ENCODE measurements at regions not wholly inside any gene's neighbourhood (a gene's known extent, or its start where the extent isn't known, plus 50 kb on each side); places are given as distances from the start of the nearest gene placed in this dataset.

GRCh38 chr11:8740129-8740528 is 57.5 kb downstream of the RPL27A start:
- DNase-seq (ENCODE audit: low spot score): no peak

- no peak for DNase-seq (ENCODE audit: low spot score)
Observed at GRCh38 chr11:8744423-8744822, 61.8 kb downstream of the RPL27A start.

GRCh38 chr11:8745431-8746253 is 63.0 kb downstream of the RPL27A start:
- no peak for DNase-seq (ENCODE audit: low spot score)

GRCh38 chr11:8746331-8746974 is 63.9 kb downstream of the RPL27A start:
- no peak for DNase-seq (ENCODE audit: low spot score)

- DNase-seq (ENCODE audit: low spot score): no peak
Observed at GRCh38 chr11:8747173-8747572, 64.6 kb downstream of the RPL27A start.

- DNase-seq (ENCODE audit: low spot score): no peak
Observed at GRCh38 chr11:8748317-8748716, 65.7 kb downstream of the RPL27A start.

GRCh38 chr11:8749202-8749601 is 66.6 kb downstream of the RPL27A start:
- DNase-seq (ENCODE audit: low spot score): no peak

GRCh38 chr11:8754241-8754640 is 71.6 kb downstream of the RPL27A start:
- no peak for DNase-seq (ENCODE audit: low spot score)

- DNase-seq (ENCODE audit: low spot score): no peak
Observed at GRCh38 chr11:8756201-8756600, 73.6 kb downstream of the RPL27A start.

- DNase-seq (ENCODE audit: low spot score): no peak
Observed at GRCh38 chr11:8757047-8757446, 74.5 kb downstream of the RPL27A start.

GRCh38 chr11:8757533-8757932 is 74.9 kb downstream of the RPL27A start:
- no peak for DNase-seq (ENCODE audit: low spot score)

GRCh38 chr11:8758619-8759169 is 76.1 kb downstream of the RPL27A start:
- DNase-seq (ENCODE audit: low spot score): no peak

- DNase-seq (ENCODE audit: low spot score): no peak
Observed at GRCh38 chr11:8759634-8760033, 77.0 kb downstream of the RPL27A start.

- DNase-seq (ENCODE audit: low spot score): no peak
Observed at GRCh38 chr11:8760896-8761295, 78.3 kb downstream of the RPL27A start.

- no peak for DNase-seq (ENCODE audit: low spot score)
Observed at GRCh38 chr11:8763070-8763685, 80.6 kb downstream of the RPL27A start.

GRCh38 chr11:8765294-8765693 is 82.7 kb downstream of the RPL27A start:
- DNase-seq (ENCODE audit: low spot score): no peak

GRCh38 chr11:8766043-8766987 is 83.7 kb downstream of the RPL27A start:
- DNase-seq (ENCODE audit: low spot score): no peak

GRCh38 chr11:8766988-8767374 is 84.4 kb downstream of the RPL27A start:
- DNase-seq (ENCODE audit: low spot score): no peak

- no peak for DNase-seq (ENCODE audit: low spot score)
Observed at GRCh38 chr11:8767466-8768142, 85.0 kb downstream of the RPL27A start.

- DNase-seq (ENCODE audit: low spot score): no peak
Observed at GRCh38 chr11:8768625-8769333, 86.2 kb downstream of the RPL27A start.

Measured in germinal center (tissue), 1 donor.